PFSK-1 (cell line): ENCODE measurements at regions not wholly inside any gene's neighbourhood (a gene's known extent, or its start where the extent isn't known, plus 50 kb on each side); places are given as distances from the start of the nearest gene placed in this dataset.

Source experiments
- FOXP2 ChIP-seq: optimal IDR thresholded peaks from 2 replicates; pipeline ENCODE3; 2011; ENCODE audit warnings: borderline replicate concordance, control low read depth, inconsistent platforms; ENCODE audit not compliant: insufficient read depth; ENCODE audit errors: extremely low read length, extremely low read depth
- POLR2AphosphoS5 ChIP-seq: IDR thresholded peaks from 2 replicates; pipeline ENCODE4 v1.6.1; 2012; ENCODE audit warnings: low read depth, mild to moderate bottlenecking, control low read depth, low read length, moderate library complexity
- SIN3A ChIP-seq: IDR thresholded peaks from 2 replicates; pipeline ENCODE4 v1.6.1; 2012; ENCODE audit warnings: mild to moderate bottlenecking, low read length, moderate library complexity, borderline replicate concordance; ENCODE audit not compliant: insufficient read depth
- TAF1 ChIP-seq: IDR thresholded peaks from 2 replicates; pipeline ENCODE4 v1.6.1; 2012; ENCODE audit warnings: low read length, control low read depth, borderline replicate concordance; ENCODE audit not compliant: insufficient read depth
- TF ChIP-seq, protein P1 (sequence below), 2 experiments: IDR thresholded peaks; 2 replicates each; pipeline versions ENCODE4 v1.6.1 to v1.8.0; 2011 to 2012; ENCODE audit warnings: low read depth in 2 of 2, low read length in 2 of 2, control low read depth in 1 of 2, inconsistent platforms in 1 of 2, mild to moderate bottlenecking in 1 of 2, moderate library complexity in 1 of 2; ENCODE audit not compliant: insufficient read depth in 1 of 2

DNA sequence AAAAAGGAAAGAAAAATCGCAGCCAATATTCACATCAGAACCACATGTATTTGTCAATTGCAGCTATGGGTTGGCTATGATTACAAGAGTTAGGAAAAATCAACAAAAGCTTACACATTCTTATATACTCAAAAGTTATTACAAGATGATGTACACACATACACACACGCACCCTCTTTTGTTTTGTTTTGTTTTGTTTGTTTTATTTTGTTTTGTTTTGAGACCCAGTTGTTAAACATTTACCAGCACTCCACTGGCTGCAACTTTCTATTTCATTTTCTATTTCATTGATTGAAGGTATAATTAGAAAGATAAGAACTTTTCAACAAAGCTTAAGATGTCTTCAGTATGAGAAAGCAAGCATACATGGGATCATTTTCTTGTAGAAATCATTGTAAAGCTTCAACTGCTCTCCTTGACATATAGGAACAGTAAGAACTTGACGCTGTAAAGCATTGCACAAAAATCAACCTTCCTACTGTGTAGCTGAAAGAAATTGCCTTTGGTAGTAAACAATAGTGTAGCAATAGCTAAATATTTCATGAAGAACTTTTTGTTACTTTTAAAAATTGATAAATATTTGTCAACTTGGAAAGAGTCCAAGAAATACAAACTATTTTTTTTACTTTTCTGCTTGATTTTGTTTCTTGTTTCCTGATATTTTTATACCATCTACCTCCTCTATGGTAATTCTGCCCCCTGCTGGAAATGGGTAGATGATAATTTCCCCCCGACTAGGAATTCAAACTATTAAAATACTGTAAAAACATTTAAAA lies 205.9 kb downstream of the MBL2 start:
- TF ChIP-seq TAF1 (no peak), POLR2AphosphoS5 (no peak), SIN3A (no peak), FOXP2 (no peak)
- TF ChIP-seq, protein P1, sequence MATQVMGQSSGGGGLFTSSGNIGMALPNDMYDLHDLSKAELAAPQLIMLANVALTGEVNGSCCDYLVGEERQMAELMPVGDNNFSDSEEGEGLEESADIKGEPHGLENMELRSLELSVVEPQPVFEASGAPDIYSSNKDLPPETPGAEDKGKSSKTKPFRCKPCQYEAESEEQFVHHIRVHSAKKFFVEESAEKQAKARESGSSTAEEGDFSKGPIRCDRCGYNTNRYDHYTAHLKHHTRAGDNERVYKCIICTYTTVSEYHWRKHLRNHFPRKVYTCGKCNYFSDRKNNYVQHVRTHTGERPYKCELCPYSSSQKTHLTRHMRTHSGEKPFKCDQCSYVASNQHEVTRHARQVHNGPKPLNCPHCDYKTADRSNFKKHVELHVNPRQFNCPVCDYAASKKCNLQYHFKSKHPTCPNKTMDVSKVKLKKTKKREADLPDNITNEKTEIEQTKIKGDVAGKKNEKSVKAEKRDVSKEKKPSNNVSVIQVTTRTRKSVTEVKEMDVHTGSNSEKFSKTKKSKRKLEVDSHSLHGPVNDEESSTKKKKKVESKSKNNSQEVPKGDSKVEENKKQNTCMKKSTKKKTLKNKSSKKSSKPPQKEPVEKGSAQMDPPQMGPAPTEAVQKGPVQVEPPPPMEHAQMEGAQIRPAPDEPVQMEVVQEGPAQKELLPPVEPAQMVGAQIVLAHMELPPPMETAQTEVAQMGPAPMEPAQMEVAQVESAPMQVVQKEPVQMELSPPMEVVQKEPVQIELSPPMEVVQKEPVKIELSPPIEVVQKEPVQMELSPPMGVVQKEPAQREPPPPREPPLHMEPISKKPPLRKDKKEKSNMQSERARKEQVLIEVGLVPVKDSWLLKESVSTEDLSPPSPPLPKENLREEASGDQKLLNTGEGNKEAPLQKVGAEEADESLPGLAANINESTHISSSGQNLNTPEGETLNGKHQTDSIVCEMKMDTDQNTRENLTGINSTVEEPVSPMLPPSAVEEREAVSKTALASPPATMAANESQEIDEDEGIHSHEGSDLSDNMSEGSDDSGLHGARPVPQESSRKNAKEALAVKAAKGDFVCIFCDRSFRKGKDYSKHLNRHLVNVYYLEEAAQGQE (IDR thresholded peaks at IDR 0.05; ENCODE audit: insufficient read depth in 1 of 2, low read depth in 2 of 2, low read length in 2 of 2) = no peak

GRCh38 chr10:52567247-52567580 lies 205.4 kb downstream of the MBL2 start:
- TF ChIP-seq FOXP2 (no peak), SIN3A (no peak), POLR2AphosphoS5 (no peak), TAF1 (no peak)
- TF ChIP-seq, protein P1 (IDR thresholded peaks at IDR 0.05; ENCODE audit: insufficient read depth in 1 of 2, low read depth in 2 of 2, low read length in 2 of 2) = no peak

GRCh38 chr10:52568309-52568708 lies 204.3 kb downstream of the MBL2 start:
- TF ChIP-seq TAF1 (no peak), SIN3A (no peak), POLR2AphosphoS5 (no peak), FOXP2 (no peak)
- TF ChIP-seq, protein P1 (IDR thresholded peaks at IDR 0.05; ENCODE audit: insufficient read depth in 1 of 2, low read depth in 2 of 2, low read length in 2 of 2) = no peak

DNA sequence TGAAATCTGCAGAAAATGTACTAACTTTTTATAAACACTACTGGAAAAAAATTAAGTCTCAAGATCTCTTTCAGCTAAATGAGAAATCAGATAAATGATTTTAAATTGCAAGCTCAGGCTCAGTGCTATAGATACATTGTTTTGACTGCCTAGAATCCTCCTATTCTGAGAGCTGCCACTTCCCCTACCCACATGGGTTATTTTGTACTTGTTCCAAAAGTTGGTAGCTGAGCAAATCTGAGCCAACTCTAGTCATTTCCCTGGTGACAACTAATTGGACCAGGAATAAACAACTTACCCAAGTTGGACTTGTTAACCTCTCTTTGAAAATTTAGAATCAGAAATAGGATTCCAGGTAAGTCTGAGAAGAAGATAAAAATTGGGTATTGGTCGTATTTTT lies 202.1 kb downstream of the MBL2 start:
- TF ChIP-seq FOXP2 (no peak), POLR2AphosphoS5 (no peak), SIN3A (no peak), TAF1 (no peak)
- TF ChIP-seq, protein P1 (IDR thresholded peaks at IDR 0.05; ENCODE audit: insufficient read depth in 1 of 2, low read depth in 2 of 2, low read length in 2 of 2) = no peak
